ENCODE measurements at regions not wholly inside any gene's neighbourhood (a gene's known extent, or its start where the extent isn't known, plus 50 kb on each side); places are given as distances from the start of the nearest gene placed in this dataset.

DNA sequence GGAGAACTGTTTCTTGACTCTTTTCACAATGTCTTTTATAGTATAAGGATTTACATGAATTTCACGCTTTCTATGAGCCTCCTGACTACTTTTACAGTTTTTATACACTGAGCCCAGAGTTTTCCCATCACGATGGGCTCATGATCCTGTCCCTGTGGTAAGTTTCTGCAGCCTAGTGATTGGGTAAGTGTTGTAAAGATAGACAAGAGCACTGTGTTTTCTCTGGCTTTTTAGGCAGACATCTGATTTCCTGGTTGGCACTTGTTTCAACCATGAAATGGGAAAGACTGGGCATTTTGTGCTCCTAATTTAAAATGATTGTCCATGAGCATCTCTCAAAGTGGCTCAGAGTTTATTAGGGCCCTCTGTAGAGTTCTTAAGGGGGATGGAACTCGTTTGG lies 299.0 kb downstream of the FAT3 start:
- H2AFZ ChIP-seq (ENCODE audit: insufficient read depth, low read length, poor library complexity), result no peak overlapping the region
- DNase-seq, result no peak

DNA sequence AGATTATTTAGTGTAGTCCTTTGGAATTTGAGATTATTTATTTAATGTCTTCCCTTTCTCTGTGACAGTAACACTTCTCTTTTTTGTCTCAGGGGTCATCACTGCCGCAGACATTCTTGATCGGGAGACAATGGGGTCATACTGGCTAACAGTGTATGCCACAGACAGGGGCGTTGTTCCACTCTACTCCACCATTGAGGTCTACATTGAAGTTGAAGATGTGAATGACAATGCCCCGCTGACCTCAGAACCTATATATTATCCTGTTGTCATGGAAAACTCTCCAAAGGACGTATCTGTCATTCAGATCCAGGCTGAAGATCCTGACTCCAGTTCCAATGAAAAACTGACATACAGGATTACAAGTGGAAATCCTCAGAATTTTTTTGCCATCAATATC lies 299.9 kb downstream of the FAT3 start:
- no peak for DNase-seq
- Histone ChIP-seq H3K79me1 (ENCODE audit: low read length) (no peaks in the 10 kb centered on the region), H3K4me2 (ENCODE audit: low read length) (no peak overlapping the region), H3K4me1 (ENCODE audit: control insufficient read depth in 1 of 2, insufficient read depth in 2 of 2, low read length in 2 of 2) (no peaks in the 10 kb centered on the region), H3K14ac (ENCODE audit: low read length) (no peak overlapping the region), H3K4me3 (ENCODE audit: low read depth, low read length) (no peak overlapping the region), H4K91ac (ENCODE audit: low read depth, low read length) (no peak overlapping the region), H3K36me3 (ENCODE audit: control insufficient read depth in 1 of 2, insufficient read depth in 2 of 2, low read length in 2 of 2) (no peaks in the 10 kb centered on the region), H2BK120ac (ENCODE audit: insufficient read depth, low read length, poor library complexity) (no peak overlapping the region), H3K9me3 (ENCODE audit: insufficient read depth, low read depth, low read length) (no peaks in the 10 kb centered on the region), H3K18ac (ENCODE audit: low read length) (no peak overlapping the region), H3K27ac (ENCODE audit: low read depth, low read length) (no peak overlapping the region), H3K27me3 (ENCODE audit: insufficient read depth, low read length) (no peaks in the 10 kb centered on the region), H2AK5ac (ENCODE audit: low read length) (no peak overlapping the region), H2AFZ (ENCODE audit: insufficient read depth, low read length, poor library complexity) (no peak overlapping the region), H3K23ac (ENCODE audit: low read length) (no peak overlapping the region), H3K79me2 (ENCODE audit: control insufficient read depth, insufficient read depth, low read length, poor library complexity) (no peaks in the 10 kb centered on the region), H4K12ac (ENCODE audit: low read depth, low read length) (no peak overlapping the region), H2BK5ac (ENCODE audit: low read depth, low read length, poor library complexity) (no peak overlapping the region), H3K4ac (ENCODE audit: low read depth, low read length) (no peak overlapping the region), H2BK12ac (ENCODE audit: low read length) (no peak overlapping the region), H3K9ac (ENCODE audit: low read length) (no peak overlapping the region), H4K8ac (ENCODE audit: low read depth, low read length) (no peak overlapping the region)
- no CpG with 5 or more reads among the region's 5 CpGs for WGBS (ENCODE audit: extremely low coverage, insufficient coverage, insufficient read length)

More for the DNA sequence above, 299.0 kb downstream of the FAT3 start:
- Histone ChIP-seq H3K79me2 (ENCODE audit: control insufficient read depth, insufficient read depth, low read length, poor library complexity) (no peaks in the 10 kb centered on the region), H3K4me2 (ENCODE audit: low read length) (no peak overlapping the region), H2AK5ac (ENCODE audit: low read length) (no peak overlapping the region), H2BK12ac (ENCODE audit: low read length) (no peak overlapping the region), H3K23ac (ENCODE audit: low read length) (no peak overlapping the region), H3K27me3 (ENCODE audit: insufficient read depth, low read length) (no peaks in the 10 kb centered on the region), H2BK120ac (ENCODE audit: insufficient read depth, low read length, poor library complexity) (no peak overlapping the region), H4K8ac (ENCODE audit: low read depth, low read length) (no peak overlapping the region), H3K27ac (ENCODE audit: low read depth, low read length) (no peak overlapping the region), H3K14ac (ENCODE audit: low read length) (no peak overlapping the region), H3K9me3 (ENCODE audit: insufficient read depth, low read depth, low read length) (no peaks in the 10 kb centered on the region), H2BK5ac (ENCODE audit: low read depth, low read length, poor library complexity) (no peak overlapping the region), H3K4ac (ENCODE audit: low read depth, low read length) (no peak overlapping the region), H4K91ac (ENCODE audit: low read depth, low read length) (no peak overlapping the region), H3K4me1 (ENCODE audit: control insufficient read depth in 1 of 2, insufficient read depth in 2 of 2, low read length in 2 of 2) (no peaks in the 10 kb centered on the region), H3K79me1 (ENCODE audit: low read length) (no peaks in the 10 kb centered on the region), H3K18ac (ENCODE audit: low read length) (no peak overlapping the region), H3K9ac (ENCODE audit: low read length) (no peak overlapping the region), H3K36me3 (ENCODE audit: control insufficient read depth in 1 of 2, insufficient read depth in 2 of 2, low read length in 2 of 2) (no peaks in the 10 kb centered on the region), H4K12ac (ENCODE audit: low read depth, low read length) (no peak overlapping the region), H3K4me3 (ENCODE audit: low read depth, low read length) (no peak overlapping the region)
- WGBS (ENCODE audit: extremely low coverage, insufficient coverage, insufficient read length), result no CpG with 5 or more reads among the region's 3 CpGs

DNA sequence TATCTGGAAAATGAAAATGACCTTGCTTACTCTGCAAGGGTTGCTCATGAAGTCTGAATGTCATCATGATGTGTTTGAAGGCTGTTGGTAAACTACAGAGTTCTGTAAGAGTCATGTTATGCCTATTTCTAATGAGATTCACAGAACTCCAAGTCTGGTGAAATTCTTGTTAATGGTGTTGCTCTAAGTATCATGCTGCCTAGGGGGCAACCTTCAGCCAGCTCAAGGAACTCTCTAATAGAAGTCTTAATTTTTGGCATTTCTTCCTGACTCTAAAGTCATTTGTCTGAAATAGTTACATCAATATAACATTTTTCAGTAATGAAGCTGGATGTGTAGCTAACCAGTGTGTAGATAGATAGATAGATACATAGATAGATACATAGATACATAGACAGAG lies 302.8 kb downstream of the FAT3 start:
- no peak overlapping the region for H4K91ac ChIP-seq (ENCODE audit: low read depth, low read length)
- H3K4ac ChIP-seq (ENCODE audit: low read depth, low read length), result no peak overlapping the region
- H3K14ac ChIP-seq (ENCODE audit: low read length), result no peak overlapping the region
- no peak overlapping the region for H3K27ac ChIP-seq (ENCODE audit: low read depth, low read length)
- no peak overlapping the region for H2BK5ac ChIP-seq (ENCODE audit: low read depth, low read length, poor library complexity)
- H3K79me1 ChIP-seq (ENCODE audit: low read length), result no peaks in the 10 kb centered on the region
- H4K8ac ChIP-seq (ENCODE audit: low read depth, low read length), result no peak overlapping the region
- H2BK12ac ChIP-seq (ENCODE audit: low read length), result no peak overlapping the region
- H3K27me3 ChIP-seq (ENCODE audit: insufficient read depth, low read length), result no peaks in the 10 kb centered on the region
- H2AK5ac ChIP-seq (ENCODE audit: low read length), result no peak overlapping the region
- no peak overlapping the region for H2AFZ ChIP-seq (ENCODE audit: insufficient read depth, low read length, poor library complexity)
- no peak overlapping the region for H3K4me2 ChIP-seq (ENCODE audit: low read length)
- no peaks in the 10 kb centered on the region for H3K9me3 ChIP-seq (ENCODE audit: insufficient read depth, low read depth, low read length)
- DNase-seq, result peak in 1 of 2 donors; percentile 14
- no peak overlapping the region for H3K23ac ChIP-seq (ENCODE audit: low read length)
- no peak overlapping the region for H2BK120ac ChIP-seq (ENCODE audit: insufficient read depth, low read length, poor library complexity)
- H3K36me3 ChIP-seq (ENCODE audit: control insufficient read depth in 1 of 2, insufficient read depth in 2 of 2, low read length in 2 of 2), result no peaks in the 10 kb centered on the region
- H4K12ac ChIP-seq (ENCODE audit: low read depth, low read length), result no peak overlapping the region
- H3K9ac ChIP-seq (ENCODE audit: low read length), result no peak overlapping the region
- no peaks in the 10 kb centered on the region for H3K79me2 ChIP-seq (ENCODE audit: control insufficient read depth, insufficient read depth, low read length, poor library complexity)
- H3K4me3 ChIP-seq (ENCODE audit: low read depth, low read length), result no peak overlapping the region
- H3K18ac ChIP-seq (ENCODE audit: low read length), result no peak overlapping the region
- H3K4me1 ChIP-seq (ENCODE audit: control insufficient read depth in 1 of 2, insufficient read depth in 2 of 2, low read length in 2 of 2), result no peaks in the 10 kb centered on the region

DNA sequence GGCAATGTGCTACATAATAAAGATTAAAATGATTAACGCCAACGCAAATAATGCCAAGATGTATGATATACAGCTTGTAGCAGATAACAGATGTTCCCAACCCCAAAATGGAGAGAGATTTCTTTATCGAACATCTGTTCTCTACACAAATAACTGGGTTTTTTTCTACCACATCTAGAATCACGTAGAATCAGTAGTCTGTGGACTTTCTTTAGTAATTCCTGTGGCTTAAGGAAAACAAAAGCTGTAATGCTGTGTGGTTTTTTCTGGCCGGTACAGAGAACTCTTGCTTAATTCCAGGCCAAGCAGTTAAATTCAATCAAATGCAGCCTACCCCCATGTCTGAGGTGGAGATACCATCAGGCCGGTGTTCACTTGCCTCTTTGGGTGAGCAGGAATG lies 303.4 kb downstream of the FAT3 start:
- no peak overlapping the region for H4K8ac ChIP-seq (ENCODE audit: low read depth, low read length)
- H3K9ac ChIP-seq (ENCODE audit: low read length), result no peak overlapping the region
- no CpG with 5 or more reads among the region's 6 CpGs for WGBS (ENCODE audit: extremely low coverage, insufficient coverage, insufficient read length)
- H3K4me1 ChIP-seq (ENCODE audit: control insufficient read depth in 1 of 2, insufficient read depth in 2 of 2, low read length in 2 of 2), result no peaks in the 10 kb centered on the region
- H2BK12ac ChIP-seq (ENCODE audit: low read length), result no peak overlapping the region
- DNase-seq, result peak; percentile 47 to 68
- H2AK5ac ChIP-seq (ENCODE audit: low read length), result no peak overlapping the region
- no peak overlapping the region for H3K18ac ChIP-seq (ENCODE audit: low read length)
- H3K23ac ChIP-seq (ENCODE audit: low read length), result no peak overlapping the region
- H3K36me3 ChIP-seq (ENCODE audit: control insufficient read depth in 1 of 2, insufficient read depth in 2 of 2, low read length in 2 of 2), result no peaks in the 10 kb centered on the region
- no peaks in the 10 kb centered on the region for H3K27me3 ChIP-seq (ENCODE audit: insufficient read depth, low read length)
- no peak overlapping the region for H2BK5ac ChIP-seq (ENCODE audit: low read depth, low read length, poor library complexity)
- H2AFZ ChIP-seq (ENCODE audit: insufficient read depth, low read length, poor library complexity), result no peak overlapping the region
- no peak overlapping the region for H3K4ac ChIP-seq (ENCODE audit: low read depth, low read length)
- H4K91ac ChIP-seq (ENCODE audit: low read depth, low read length), result no peak overlapping the region
- H2BK120ac ChIP-seq (ENCODE audit: insufficient read depth, low read length, poor library complexity), result no peak overlapping the region
- H3K27ac ChIP-seq (ENCODE audit: low read depth, low read length), result no peak overlapping the region
- no peaks in the 10 kb centered on the region for H3K79me1 ChIP-seq (ENCODE audit: low read length)
- H3K4me2 ChIP-seq (ENCODE audit: low read length), result no peak overlapping the region
- H3K14ac ChIP-seq (ENCODE audit: low read length), result no peak overlapping the region
- H3K9me3 ChIP-seq (ENCODE audit: insufficient read depth, low read depth, low read length), result no peaks in the 10 kb centered on the region
- no peaks in the 10 kb centered on the region for H3K79me2 ChIP-seq (ENCODE audit: control insufficient read depth, insufficient read depth, low read length, poor library complexity)
- no peak overlapping the region for H4K12ac ChIP-seq (ENCODE audit: low read depth, low read length)
- no peak overlapping the region for H3K4me3 ChIP-seq (ENCODE audit: low read depth, low read length)

Measured in trophoblast cell (in vitro differentiated cells and primary cell).